H9 (cell line): ENCODE measurements at regions not wholly inside any gene's neighbourhood (a gene's known extent, or its start where the extent isn't known, plus 50 kb on each side); places are given as distances from the start of the nearest gene placed in this dataset.

ENCODE experiments used
- DNase-seq: peaks from one replicate; pipeline ENCODE4 v3.0.0-alpha.2; 2017
- H2AFZ ChIP-seq: one replicate; pipeline ENCODE4 v1.6.1; 2013; ENCODE audit warnings: mild to moderate bottlenecking, low read length, control low read depth, moderate library complexity
- H2AK5ac ChIP-seq: 2 replicates; pipeline ENCODE4 v1.6.1; 2013; ENCODE audit warnings: low read length, control low read depth, mixed read lengths; ENCODE audit not compliant: insufficient read length
- H2BK120ac ChIP-seq: one replicate; pipeline ENCODE4 v1.6.1; 2013; ENCODE audit warnings: low read depth, mild to moderate bottlenecking, low read length, control low read depth, inconsistent platforms; ENCODE audit not compliant: poor library complexity, severe bottlenecking
- H2BK12ac ChIP-seq: 2 replicates; pipeline ENCODE4 v1.6.1; 2013; ENCODE audit warnings: low read length, control low read depth, mixed read lengths, low read depth; ENCODE audit not compliant: insufficient read length
- H2BK15ac ChIP-seq: 2 replicates; pipeline ENCODE4 v1.6.1; 2013; ENCODE audit warnings: low read depth, low read length, control low read depth
- H2BK20ac ChIP-seq: one replicate; pipeline ENCODE4 v1.6.1; 2013; ENCODE audit warnings: low read depth, mild to moderate bottlenecking, low read length, control low read depth, inconsistent platforms; ENCODE audit not compliant: poor library complexity, severe bottlenecking
- H2BK5ac ChIP-seq: 2 replicates; pipeline ENCODE4 v1.6.1; 2013; ENCODE audit warnings: low read length, control low read depth, mixed read lengths; ENCODE audit not compliant: insufficient read length
- H3K14ac ChIP-seq: 2 replicates; pipeline ENCODE4 v1.6.1; 2013; ENCODE audit warnings: low read length, control low read depth; ENCODE audit not compliant: insufficient read depth
- H3K18ac ChIP-seq: 2 replicates; pipeline ENCODE4 v1.6.1; 2013; ENCODE audit warnings: low read depth, mild to moderate bottlenecking, mixed read lengths, low read length, control low read depth; ENCODE audit not compliant: insufficient read length
- H3K23ac ChIP-seq: 2 replicates; pipeline ENCODE4 v1.6.1; 2013; ENCODE audit warnings: low read length, control low read depth, mixed read lengths, low read depth; ENCODE audit not compliant: insufficient read length
- H3K23me2 ChIP-seq: 2 replicates; pipeline ENCODE4 v1.6.1; 2013; ENCODE audit warnings: low read depth, mild to moderate bottlenecking, mixed read lengths, low read length, control low read depth; ENCODE audit not compliant: insufficient read length, poor library complexity, severe bottlenecking
- H3K27ac ChIP-seq: 2 replicates; pipeline ENCODE4 v1.5.1; 2013; ENCODE audit warnings: low read length, control low read depth, mixed read lengths, low read depth; ENCODE audit not compliant: insufficient read length
- H3K27me3 ChIP-seq: 2 replicates; pipeline ENCODE4 v1.6.1; 2013; ENCODE audit warnings: low read length, control low read depth, inconsistent platforms; ENCODE audit not compliant: insufficient read depth
- H3K4ac ChIP-seq: 2 replicates; pipeline ENCODE4 v1.6.1; 2013; ENCODE audit warnings: low read depth, mild to moderate bottlenecking, control low read depth, inconsistent platforms, low read length, moderate library complexity
- H3K4me1 ChIP-seq: 2 replicates; pipeline ENCODE4 v1.6.1; 2013; ENCODE audit warnings: low read length, control low read depth, inconsistent platforms; ENCODE audit not compliant: insufficient read depth
- H3K4me2 ChIP-seq: 2 replicates; pipeline ENCODE4 v1.6.1; 2013; ENCODE audit warnings: low read length, control low read depth, mixed read lengths; ENCODE audit not compliant: insufficient read length, insufficient read depth
- H3K56ac ChIP-seq: 2 replicates; pipeline ENCODE4 v1.6.1; 2013; ENCODE audit warnings: low read depth, mild to moderate bottlenecking, mixed read lengths, low read length, control low read depth; ENCODE audit not compliant: insufficient read length
- H3K79me1 ChIP-seq: 2 replicates; pipeline ENCODE4 v1.6.1; 2013; ENCODE audit warnings: low read depth, mild to moderate bottlenecking, moderate library complexity, low read length, control low read depth, inconsistent platforms; ENCODE audit not compliant: insufficient read depth, poor library complexity, severe bottlenecking
- H3K79me2 ChIP-seq: 2 replicates; pipeline ENCODE4 v1.6.1; 2013; ENCODE audit warnings: low read length, control low read depth, inconsistent platforms; ENCODE audit not compliant: insufficient read depth
- H3K9ac ChIP-seq: 2 replicates; pipeline ENCODE4 v1.6.1; 2013; ENCODE audit warnings: low read length, control low read depth, mixed read lengths; ENCODE audit not compliant: insufficient read length; ENCODE audit errors: extremely low read depth
- H3K9me3 ChIP-seq: one replicate; pipeline ENCODE4 v1.6.1; 2013; ENCODE audit warnings: low read depth, low read length, inconsistent platforms; ENCODE audit not compliant: control insufficient read depth
- H3T11ph ChIP-seq: one replicate; pipeline ENCODE4 v1.6.1; 2013; ENCODE audit warnings: mild to moderate bottlenecking, low read length, control low read depth, inconsistent platforms
- H4K20me1 ChIP-seq: one replicate; pipeline ENCODE4 v1.6.1; 2013; ENCODE audit not compliant: control insufficient read depth, insufficient read length, insufficient read depth
- H4K5ac ChIP-seq: 2 replicates; pipeline ENCODE4 v1.6.1; 2013; ENCODE audit warnings: low read depth, mild to moderate bottlenecking, mixed read lengths, low read length, control low read depth; ENCODE audit not compliant: insufficient read length
- H4K8ac ChIP-seq: replicated peaks from 2 replicates; pipeline ENCODE4 v1.6.1; 2013; ENCODE audit warnings: low read length, control low read depth, mixed read lengths, low read depth; ENCODE audit not compliant: insufficient read length
- H4K91ac ChIP-seq: 2 replicates; pipeline ENCODE4 v1.6.1; 2013; ENCODE audit warnings: low read depth, mild to moderate bottlenecking, moderate library complexity, mixed read lengths, low read length, control low read depth; ENCODE audit not compliant: insufficient read length
- H3K27ac Mint-ChIP-seq, 3 experiments: 2 replicates in 2 of 3; 3 replicates in 1 of 3; pipeline ENCODE4 v1.8.0; 2020 to 2021; ENCODE audit warnings: mixed read lengths in 3 of 3, mild to moderate bottlenecking in 1 of 3, moderate library complexity in 1 of 3
- H3K27me3 Mint-ChIP-seq: 2 replicates; pipeline ENCODE4 v1.8.0; 2021; ENCODE audit warnings: low read depth, mild to moderate bottlenecking, moderate library complexity, mixed read lengths
- H3K36me3 Mint-ChIP-seq, 3 experiments: 2 replicates in 2 of 3; 3 replicates in 1 of 3; pipeline ENCODE4 v1.8.0; 2020 to 2021; ENCODE audit warnings: low read depth in 3 of 3, mixed read lengths in 3 of 3; ENCODE audit not compliant: insufficient read depth in 1 of 3
- H3K4me1 Mint-ChIP-seq, 2 experiments: 2 replicates each; pipeline ENCODE4 v1.8.0; 2020; ENCODE audit warnings: mixed read lengths in 2 of 2
- H3K4me3 Mint-ChIP-seq, 2 experiments: 2 replicates in 1 of 2; 3 replicates in 1 of 2; pipeline ENCODE4 v1.8.0; 2020 to 2021; ENCODE audit warnings: mild to moderate bottlenecking in 2 of 2, mixed read lengths in 2 of 2, moderate library complexity in 1 of 2
- H3K9me3 Mint-ChIP-seq, 2 experiments: 2 replicates in 1 of 2; 3 replicates in 1 of 2; pipeline ENCODE4 v1.8.0; 2020; ENCODE audit warnings: mild to moderate bottlenecking in 2 of 2, mixed read lengths in 2 of 2, moderate library complexity in 1 of 2
- CTCF ChIP-seq: fragments of 200-600 bp; sonication (generic); conservative IDR thresholded peaks from 3 replicates; pipeline ENCODE4 v1.8.0; 2021; ENCODE audit warnings: antibody characterized with exemption, mild to moderate bottlenecking
- WGBS: extraction: QIAGEN DNeasy Blood & Tissue Kit; methylation state at CpG from one replicate; pipeline ENCODE4 v1.1.7; 2013; ENCODE audit warnings: missing lambda C conversion rate, low lambda C conversion rate, mixed read lengths; ENCODE audit not compliant: insufficient read length; ENCODE audit errors: extremely low coverage; 5-methylcytosine and 5-hydroxymethylcytosine counted together

GRCh38 chr22:34904486-34904885, 161.5 kb upstream of the ISX start:
- H3K4me2 ChIP-seq = no peak overlapping the region
- TF ChIP-seq CTCF = no peak
- DNase-seq = no peak

More at GRCh38 chr22:34904486-34904885, 161.5 kb upstream of the ISX start:
- Mint-ChIP-seq H3K4me3 (no peak overlapping the region), H3K36me3 (no peaks in the 10 kb centered on the region), H3K4me1 (no peaks in the 10 kb centered on the region; a peak in 1 of 4 replicates), H3K27me3 (peaks cover 3% of the 10 kb centered on the region), H3K27ac (no peak overlapping the region), H3K9me3 (0 out of 5 replicates have a peak, but pooled peaks cover 0 to 1% of the 10 kb centered on the region in 2 experiments)
- Histone ChIP-seq H4K5ac (no peak overlapping the region), H2AFZ (no peak overlapping the region), H3K4ac (no peak overlapping the region), H3K9me3 (no peaks in the 10 kb centered on the region), H3K14ac (no peak overlapping the region), H3K4me1 (no peaks in the 10 kb centered on the region), H2BK20ac (no peak overlapping the region), H2BK15ac (no peak overlapping the region), H3K79me2 (no peaks in the 10 kb centered on the region), H3K23ac (no peak overlapping the region), H2BK5ac (no peak overlapping the region), H3K27ac (no peak overlapping the region), H3K27me3 (no peaks in the 10 kb centered on the region), H4K91ac (no peak overlapping the region), H2BK120ac (no peak overlapping the region), H2BK12ac (no peak overlapping the region), H3K79me1 (no peaks in the 10 kb centered on the region), H3K9ac (no peak overlapping the region), H3K23me2 (no peaks in the 10 kb centered on the region), H4K20me1 (no peaks in the 10 kb centered on the region), H4K8ac (no peak overlapping the region), H3T11ph (no peak overlapping the region), H3K18ac (no peak overlapping the region), H3K56ac (no peak overlapping the region), H2AK5ac (no peak overlapping the region)
- WGBS = no CpG with 5 or more reads among the region's 1 CpG
